ENCODE measurements at regions not wholly inside any gene's neighbourhood (a gene's known extent, or its start where the extent isn't known, plus 50 kb on each side); places are given as distances from the start of the nearest gene placed in this dataset.

DNA sequence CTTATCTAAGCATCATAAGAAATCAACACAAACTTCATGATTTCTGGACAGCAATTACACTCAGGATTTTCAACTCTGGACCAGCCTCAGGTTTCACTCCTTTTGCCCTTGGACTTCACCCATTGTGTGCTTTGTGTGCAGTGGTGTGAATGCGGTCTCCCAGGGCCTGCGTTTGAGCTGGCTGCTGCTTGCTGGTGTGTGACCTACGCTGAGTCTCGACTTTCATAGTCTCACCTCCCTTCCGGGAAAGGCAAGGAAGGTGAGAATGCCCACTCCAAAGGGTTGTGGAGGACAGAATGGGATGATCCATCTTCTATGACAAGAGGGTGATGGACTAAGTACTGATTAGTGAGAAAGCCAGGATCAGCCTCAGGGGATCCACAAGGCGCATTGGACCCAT is 228.8 kb downstream of the C12orf75 start:
- Histone ChIP-seq H3K4me3 (replicated peaks in 1 of 2; ENCODE audit: low read depth in 1 of 2, low read length in 2 of 2) (no peak overlapping the region), H3K36me3 (ENCODE audit: control insufficient read depth in 1 of 2, insufficient read depth in 2 of 2, low read length in 2 of 2) (no peaks in the 10 kb centered on the region), H3K9ac (ENCODE audit: low read length) (no peak overlapping the region), H3K4me2 (ENCODE audit: low read length) (no peak overlapping the region), H3K27ac (ENCODE audit: low read depth, low read length) (no peak overlapping the region), H3K4me1 (ENCODE audit: control insufficient read depth in 1 of 2, insufficient read depth in 2 of 2, low read length in 2 of 2) (peaks cover 22 to 26% of the 10 kb centered on the region in 2 experiments), H4K20me1 (ENCODE audit: insufficient read depth) (no peaks in the 10 kb centered on the region), H3K79me2 (ENCODE audit: insufficient read depth, low read length) (no peaks in the 10 kb centered on the region), H3K9me3 (ENCODE audit: control insufficient read depth in 1 of 2, insufficient read depth in 1 of 2, low read depth in 1 of 2, low read length in 2 of 2) (no peaks in the 10 kb centered on the region), H2AFZ (ENCODE audit: low read depth, low read length, poor library complexity, severe bottlenecking) (no peak overlapping the region), H3K9me2 (ENCODE audit: insufficient read depth) (no peaks in the 10 kb centered on the region), H3K27me3 (ENCODE audit: insufficient read depth, low read length) (no peaks in the 10 kb centered on the region)
- ATAC-seq (no peak), DNase-seq (ENCODE audit: low read depth, low spot score) (no peak)
- intact Hi-C loops (cut with micrococcal nuclease) = no loop called here
- CTCF ChIA-PET = no interaction called here
- no TSS peak for BruUV-seq (replicated peaks)
- TF ChIP-seq, protein P1, sequence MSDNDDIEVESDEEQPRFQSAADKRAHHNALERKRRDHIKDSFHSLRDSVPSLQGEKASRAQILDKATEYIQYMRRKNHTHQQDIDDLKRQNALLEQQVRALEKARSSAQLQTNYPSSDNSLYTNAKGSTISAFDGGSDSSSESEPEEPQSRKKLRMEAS (IDR thresholded peaks at IDR 0.05) = no peak
- TF ChIP-seq SRF (IDR thresholded peaks at IDR 0.05; ENCODE audit: low read depth) = no peak
- TF ChIP-seq, protein P2, sequence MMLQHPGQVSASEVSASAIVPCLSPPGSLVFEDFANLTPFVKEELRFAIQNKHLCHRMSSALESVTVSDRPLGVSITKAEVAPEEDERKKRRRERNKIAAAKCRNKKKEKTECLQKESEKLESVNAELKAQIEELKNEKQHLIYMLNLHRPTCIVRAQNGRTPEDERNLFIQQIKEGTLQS (IDR thresholded peaks at IDR 0.05) = no peak
- TF ChIP-seq RAD21 (IDR thresholded peaks at IDR 0.05; ENCODE audit: low read depth) = no peak
- TF ChIP-seq ZFX (IDR thresholded peaks at IDR 0.05) = no peak
- TF ChIP-seq SP1 (IDR thresholded peaks at IDR 0.05; ENCODE audit: low read depth) = no peak
- TF ChIP-seq, protein P3, sequence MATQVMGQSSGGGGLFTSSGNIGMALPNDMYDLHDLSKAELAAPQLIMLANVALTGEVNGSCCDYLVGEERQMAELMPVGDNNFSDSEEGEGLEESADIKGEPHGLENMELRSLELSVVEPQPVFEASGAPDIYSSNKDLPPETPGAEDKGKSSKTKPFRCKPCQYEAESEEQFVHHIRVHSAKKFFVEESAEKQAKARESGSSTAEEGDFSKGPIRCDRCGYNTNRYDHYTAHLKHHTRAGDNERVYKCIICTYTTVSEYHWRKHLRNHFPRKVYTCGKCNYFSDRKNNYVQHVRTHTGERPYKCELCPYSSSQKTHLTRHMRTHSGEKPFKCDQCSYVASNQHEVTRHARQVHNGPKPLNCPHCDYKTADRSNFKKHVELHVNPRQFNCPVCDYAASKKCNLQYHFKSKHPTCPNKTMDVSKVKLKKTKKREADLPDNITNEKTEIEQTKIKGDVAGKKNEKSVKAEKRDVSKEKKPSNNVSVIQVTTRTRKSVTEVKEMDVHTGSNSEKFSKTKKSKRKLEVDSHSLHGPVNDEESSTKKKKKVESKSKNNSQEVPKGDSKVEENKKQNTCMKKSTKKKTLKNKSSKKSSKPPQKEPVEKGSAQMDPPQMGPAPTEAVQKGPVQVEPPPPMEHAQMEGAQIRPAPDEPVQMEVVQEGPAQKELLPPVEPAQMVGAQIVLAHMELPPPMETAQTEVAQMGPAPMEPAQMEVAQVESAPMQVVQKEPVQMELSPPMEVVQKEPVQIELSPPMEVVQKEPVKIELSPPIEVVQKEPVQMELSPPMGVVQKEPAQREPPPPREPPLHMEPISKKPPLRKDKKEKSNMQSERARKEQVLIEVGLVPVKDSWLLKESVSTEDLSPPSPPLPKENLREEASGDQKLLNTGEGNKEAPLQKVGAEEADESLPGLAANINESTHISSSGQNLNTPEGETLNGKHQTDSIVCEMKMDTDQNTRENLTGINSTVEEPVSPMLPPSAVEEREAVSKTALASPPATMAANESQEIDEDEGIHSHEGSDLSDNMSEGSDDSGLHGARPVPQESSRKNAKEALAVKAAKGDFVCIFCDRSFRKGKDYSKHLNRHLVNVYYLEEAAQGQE (IDR thresholded peaks at IDR 0.05; ENCODE audit: low read depth) = no peak
- TF ChIP-seq CEBPB (IDR thresholded peaks at IDR 0.05; ENCODE audit: low read depth) = no peak
- no peak for TF ChIP-seq SIN3A (IDR thresholded peaks at IDR 0.05; ENCODE audit: low read depth)
- TF ChIP-seq, protein P4, sequence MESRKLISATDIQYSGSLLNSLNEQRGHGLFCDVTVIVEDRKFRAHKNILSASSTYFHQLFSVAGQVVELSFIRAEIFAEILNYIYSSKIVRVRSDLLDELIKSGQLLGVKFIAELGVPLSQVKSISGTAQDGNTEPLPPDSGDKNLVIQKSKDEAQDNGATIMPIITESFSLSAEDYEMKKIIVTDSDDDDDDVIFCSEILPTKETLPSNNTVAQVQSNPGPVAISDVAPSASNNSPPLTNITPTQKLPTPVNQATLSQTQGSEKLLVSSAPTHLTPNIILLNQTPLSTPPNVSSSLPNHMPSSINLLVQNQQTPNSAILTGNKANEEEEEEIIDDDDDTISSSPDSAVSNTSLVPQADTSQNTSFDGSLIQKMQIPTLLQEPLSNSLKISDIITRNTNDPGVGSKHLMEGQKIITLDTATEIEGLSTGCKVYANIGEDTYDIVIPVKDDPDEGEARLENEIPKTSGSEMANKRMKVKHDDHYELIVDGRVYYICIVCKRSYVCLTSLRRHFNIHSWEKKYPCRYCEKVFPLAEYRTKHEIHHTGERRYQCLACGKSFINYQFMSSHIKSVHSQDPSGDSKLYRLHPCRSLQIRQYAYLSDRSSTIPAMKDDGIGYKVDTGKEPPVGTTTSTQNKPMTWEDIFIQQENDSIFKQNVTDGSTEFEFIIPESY (IDR thresholded peaks at IDR 0.05; ENCODE audit: extremely low read depth, insufficient replicate concordance, low read length) = no peak
- no peak for TF ChIP-seq TCF7L2 (IDR thresholded peaks at IDR 0.05; ENCODE audit: borderline replicate concordance, extremely low read depth, insufficient read depth, insufficient read length)
- no peak for TF ChIP-seq ELF1 (IDR thresholded peaks at IDR 0.05; ENCODE audit: borderline replicate concordance, low read depth)
- TF ChIP-seq EZH2 (IDR thresholded peaks at IDR 0.05) = no peak
- POLR2A ChIA-PET = no interaction called here
- RAD21 ChIA-PET (ENCODE audit: low non-redundant PET in 1 of 2, low total read pairs in 2 of 2, uncharacterized antibody in 2 of 2, unreplicated experiment in 2 of 2) = no interaction called here
